Esophagus squamous epithelium (tissue), 5 donors: ENCODE measurements at regions not wholly inside any gene's neighbourhood (a gene's known extent, or its start where the extent isn't known, plus 50 kb on each side); places are given as distances from the start of the nearest gene placed in this dataset.

ENCODE experiments used
- DNase-seq: peaks from one replicate; lab custom pipeline; 2025; lab: John Stamatoyannopoulos, UW
- H3K27ac ChIP-seq, 4 donors: fragments of 200-600 bp; sonication (generic); one replicate each; pipeline ENCODE4 v1.5.1; 2016 to 2019; ENCODE audit warnings: mild to moderate bottlenecking in 1 of 4
- H3K27me3 ChIP-seq, 4 donors: fragments of 200-600 bp; sonication (generic); 1 replicate in 3 of 4; 2 replicates in 1 of 4; pipeline versions ENCODE4 v1.5.1 to v1.6.0; 2017 to 2021; ENCODE audit warnings: antibody characterized with exemption in 1 of 4
- H3K36me3 ChIP-seq, 3 donors: fragments of 200-600 bp; sonication (generic); one replicate each; pipeline ENCODE4 v1.5.1; 2016 to 2019
- H3K4me1 ChIP-seq, 3 donors: fragments of 200-600 bp; sonication (generic); one replicate each; pipeline ENCODE4 v1.5.1; 2017 to 2019
- H3K4me3 ChIP-seq, 4 donors: fragments of 200-600 bp; sonication (generic); 1 replicate in 3 of 4; 2 replicates in 1 of 4; pipeline ENCODE4 v1.5.1; 2016 to 2019; ENCODE audit warnings: mild to moderate bottlenecking in 2 of 4, moderate library complexity in 1 of 4
- H3K9me3 ChIP-seq, 3 donors: fragments of 200-600 bp; sonication (generic); one replicate each; pipeline ENCODE4 v1.5.1; 2016 to 2019
- POLR2A ChIP-seq, 4 donors: fragments of 450-650 bp; IDR thresholded peaks; one replicate each; pipeline ENCODE4 v1.6.1; 2017; ENCODE audit warnings: antibody characterized with exemption in 4 of 4, mild to moderate bottlenecking in 4 of 4, moderate library complexity in 3 of 4
- WGBS, 2 donors: methylation state at CpG; one replicate each; pipeline ENCODE4 v1.1.5; 2018; 5-methylcytosine and 5-hydroxymethylcytosine counted together
- intact Hi-C: fragments of 100-400 bp; cut with DNase I; formaldehyde crosslinking; loops from one replicate; pipeline ENCODE4 v1.15.0; 2022
- TF ChIP-seq, protein P1 (sequence below), 6 experiments: fragments of 450-650 bp in 4 of 6; fragments of 200-600 bp in 2 of 6; sonication (generic) in 2 of 6; IDR thresholded peaks; one replicate each; pipeline ENCODE4 v1.5.1; 2016 to 2019; ENCODE audit warnings: antibody characterized with exemption in 6 of 6, mild to moderate bottlenecking in 4 of 6, moderate library complexity in 4 of 6
- donor health status: DM: yes; HTN: yes; CAD: no.

DNA sequence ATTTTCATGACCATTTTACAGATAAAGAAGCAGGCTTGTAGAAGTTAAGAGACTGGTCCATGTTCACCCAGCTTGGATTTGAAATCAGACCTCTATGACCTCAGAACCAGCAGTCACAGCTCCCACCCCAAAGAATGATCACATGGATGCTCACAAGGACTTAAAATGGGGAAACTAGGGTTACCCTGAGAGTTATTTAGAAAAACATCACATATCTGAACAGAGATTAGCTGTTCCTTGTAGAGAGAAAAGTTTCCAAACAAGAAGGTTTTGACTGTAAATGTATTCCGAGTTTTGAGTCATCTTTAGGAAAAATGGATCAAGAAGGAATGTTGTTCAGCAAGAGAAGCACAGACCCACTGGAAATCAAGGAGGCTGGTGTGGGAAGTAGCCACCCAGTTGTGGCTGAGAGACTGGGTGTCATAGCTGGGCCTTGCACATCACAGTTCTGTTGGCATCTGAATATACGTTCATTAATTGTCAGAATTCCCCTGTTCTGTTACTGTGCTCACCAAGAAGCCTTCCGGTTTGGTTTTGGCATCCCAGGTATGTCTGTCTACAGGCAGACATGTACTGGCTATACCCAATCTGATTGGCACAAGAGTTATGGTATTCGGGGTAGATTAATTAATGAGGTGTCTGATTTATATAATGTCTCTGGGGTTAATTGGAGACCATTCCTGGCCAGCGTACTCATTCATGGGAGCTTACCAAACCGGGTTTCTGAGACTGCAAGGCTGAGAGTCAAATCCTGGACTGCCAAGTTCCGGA is 371.8 kb upstream of the SLC14A2 start:
- Histone ChIP-seq H3K4me1 (peaks cover 0 to 27% (median 8%) of the 10 kb centered on the region in 3 donors), H3K27ac (peak overlapping the region in 2 of 4 donors; percentile 51 to 66), H3K27me3 (no peaks in the 10 kb centered on the region), H3K36me3 (no peaks in the 10 kb centered on the region), H3K9me3 (no peaks in the 10 kb centered on the region), H3K4me3 (no peak overlapping the region)
- intact Hi-C loops: no loop called here
- DNase-seq: no peak
- TF ChIP-seq, protein P1, sequence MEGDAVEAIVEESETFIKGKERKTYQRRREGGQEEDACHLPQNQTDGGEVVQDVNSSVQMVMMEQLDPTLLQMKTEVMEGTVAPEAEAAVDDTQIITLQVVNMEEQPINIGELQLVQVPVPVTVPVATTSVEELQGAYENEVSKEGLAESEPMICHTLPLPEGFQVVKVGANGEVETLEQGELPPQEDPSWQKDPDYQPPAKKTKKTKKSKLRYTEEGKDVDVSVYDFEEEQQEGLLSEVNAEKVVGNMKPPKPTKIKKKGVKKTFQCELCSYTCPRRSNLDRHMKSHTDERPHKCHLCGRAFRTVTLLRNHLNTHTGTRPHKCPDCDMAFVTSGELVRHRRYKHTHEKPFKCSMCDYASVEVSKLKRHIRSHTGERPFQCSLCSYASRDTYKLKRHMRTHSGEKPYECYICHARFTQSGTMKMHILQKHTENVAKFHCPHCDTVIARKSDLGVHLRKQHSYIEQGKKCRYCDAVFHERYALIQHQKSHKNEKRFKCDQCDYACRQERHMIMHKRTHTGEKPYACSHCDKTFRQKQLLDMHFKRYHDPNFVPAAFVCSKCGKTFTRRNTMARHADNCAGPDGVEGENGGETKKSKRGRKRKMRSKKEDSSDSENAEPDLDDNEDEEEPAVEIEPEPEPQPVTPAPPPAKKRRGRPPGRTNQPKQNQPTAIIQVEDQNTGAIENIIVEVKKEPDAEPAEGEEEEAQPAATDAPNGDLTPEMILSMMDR (IDR thresholded peaks at IDR 0.05): no peak
- no peak for TF ChIP-seq POLR2A (IDR thresholded peaks at IDR 0.05)
- WGBS, 2 donors: 41 to 45% methylated on average over 6 to 7 of the region's 7 CpGs

DNA sequence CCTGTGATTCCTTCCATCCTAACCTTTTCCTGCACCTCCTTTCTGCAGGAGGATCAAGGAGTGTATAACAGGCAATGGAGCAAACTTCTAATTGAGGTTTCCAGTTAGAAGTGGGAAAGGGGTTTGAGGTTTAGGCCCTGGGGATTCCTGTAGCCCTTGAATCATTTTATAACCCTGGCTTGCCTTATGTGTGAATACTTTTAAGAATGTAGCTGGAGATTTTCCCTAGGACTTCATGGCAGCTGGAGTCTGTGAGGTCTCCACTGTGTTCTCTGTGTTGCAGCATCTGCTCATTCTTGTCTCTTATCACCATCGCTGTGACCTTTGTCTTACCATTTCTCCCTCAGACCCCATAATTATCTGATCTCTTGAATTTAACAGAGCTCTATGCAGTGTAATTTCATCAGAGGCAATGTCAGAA is 370.2 kb upstream of the SLC14A2 start:
- Histone ChIP-seq H3K4me1 (peaks cover 0 to 40% (median 18%) of the 10 kb centered on the region in 3 donors), H3K27me3 (no peaks in the 10 kb centered on the region), H3K36me3 (no peaks in the 10 kb centered on the region), H3K27ac (no peak overlapping the region), H3K4me3 (no peak overlapping the region), H3K9me3 (no peaks in the 10 kb centered on the region)
- DNase-seq: no peak
- intact Hi-C loops: no loop called here
- 85 to 100% methylated on average over 1 of the region's 1 CpG for WGBS, 2 donors
- TF ChIP-seq, protein P1 (IDR thresholded peaks at IDR 0.05): no peak
- TF ChIP-seq POLR2A (IDR thresholded peaks at IDR 0.05): no peak

DNA sequence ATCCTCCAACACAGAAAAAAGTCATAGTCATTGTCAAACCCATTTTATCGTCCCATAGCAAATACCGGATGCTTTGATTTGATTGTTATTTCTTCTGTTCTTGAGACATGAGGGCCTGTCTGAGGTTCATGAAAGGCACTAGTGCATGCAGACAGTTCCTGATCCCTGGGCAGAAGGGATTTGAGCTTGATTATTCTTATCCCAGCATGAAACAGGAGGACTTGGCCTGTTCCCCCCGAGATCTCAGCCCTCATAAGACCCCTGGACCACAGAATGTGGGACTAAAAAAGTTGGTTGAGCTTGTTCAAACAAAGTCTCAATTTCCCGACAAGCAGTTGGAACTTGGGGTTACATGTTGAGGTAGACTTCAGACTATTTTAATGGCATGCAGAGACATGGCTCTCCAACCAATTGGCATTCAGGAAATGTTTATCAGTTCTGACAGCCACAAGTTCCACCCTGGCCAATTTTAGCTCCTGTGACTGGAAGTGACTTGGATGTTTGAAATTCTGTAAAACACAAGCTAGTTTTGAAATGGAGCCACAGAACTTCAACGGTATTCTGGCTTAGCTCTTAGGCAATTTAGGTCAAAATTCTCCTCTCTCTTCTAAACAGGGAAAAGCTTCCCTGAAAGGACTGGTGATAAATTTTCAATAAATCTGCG is 366.9 kb upstream of the SLC14A2 start:
- H3K27me3 ChIP-seq: no peaks in the 10 kb centered on the region
- peaks cover 0 to 40% (median 18%) of the 10 kb centered on the region in 3 donors for H3K4me1 ChIP-seq
- DNase-seq: no peak
- TF ChIP-seq POLR2A (IDR thresholded peaks at IDR 0.05): no peak
- TF ChIP-seq, protein P1 (IDR thresholded peaks at IDR 0.05): no peak
- WGBS, 2 donors: 34 to 36% methylated on average over 6 of the region's 6 CpGs
- no peaks in the 10 kb centered on the region for H3K9me3 ChIP-seq
- no peaks in the 10 kb centered on the region for H3K36me3 ChIP-seq
- H3K27ac ChIP-seq: peak overlapping the region; percentile 20 to 86 (median 74)
- H3K4me3 ChIP-seq: no peak overlapping the region
- intact Hi-C loops: no loop called here

DNA sequence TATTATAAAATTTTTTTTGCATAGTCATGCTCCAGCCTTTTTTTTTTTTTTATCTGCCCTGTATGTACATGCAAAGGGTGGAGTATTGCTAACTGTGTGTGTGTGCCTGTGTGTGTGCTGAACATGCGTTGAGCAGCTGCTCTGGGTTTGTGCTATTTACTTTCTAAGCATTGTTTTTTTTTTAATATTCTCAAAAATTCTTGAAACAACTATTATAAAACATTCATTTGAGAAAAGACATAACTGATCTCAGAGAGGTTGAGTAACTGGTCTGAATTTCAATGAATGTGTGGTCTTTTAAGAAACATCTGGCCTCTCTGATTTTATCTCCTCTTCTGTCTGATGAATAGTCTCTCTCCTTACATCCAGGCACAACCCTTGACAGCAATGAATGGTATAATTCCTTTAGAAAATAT is 366.0 kb upstream of the SLC14A2 start:
- Histone ChIP-seq H3K4me1 (peaks cover 0 to 42% (median 22%) of the 10 kb centered on the region in 3 donors), H3K36me3 (no peaks in the 10 kb centered on the region), H3K27ac (peak overlapping the region; percentile 20 to 81 (median 73)), H3K9me3 (no peaks in the 10 kb centered on the region), H3K4me3 (no peak overlapping the region), H3K27me3 (no peaks in the 10 kb centered on the region)
- 64 to 70% methylated on average over 1 of the region's 1 CpG for WGBS, 2 donors
- DNase-seq: no peak
- TF ChIP-seq, protein P1 (IDR thresholded peaks at IDR 0.05): no peak
- intact Hi-C loops: no loop called here

DNA sequence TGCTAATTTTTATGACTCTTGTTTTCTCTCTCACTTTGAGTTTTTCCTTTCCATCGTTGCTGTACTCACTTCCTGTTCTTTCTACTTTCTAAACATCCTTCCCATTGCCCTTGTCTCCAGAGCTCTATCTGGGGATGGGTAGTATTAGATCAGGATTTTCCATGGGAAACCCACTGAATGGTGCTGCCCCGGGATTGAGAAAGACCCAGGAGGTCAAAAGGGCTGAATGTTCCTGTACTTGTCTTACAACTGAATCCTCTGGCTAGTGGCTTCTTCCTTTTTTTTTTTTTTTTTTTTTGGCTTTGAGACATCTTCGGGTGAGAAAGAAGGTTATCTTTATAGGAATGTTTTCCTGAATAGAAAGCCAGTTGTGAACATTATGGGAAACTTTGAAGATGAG is 364.8 kb upstream of the SLC14A2 start:
- no peaks in the 10 kb centered on the region for H3K9me3 ChIP-seq
- no peak overlapping the region for H3K4me3 ChIP-seq
- no peaks in the 10 kb centered on the region for H3K27me3 ChIP-seq
- H3K27ac ChIP-seq: peak overlapping the region in 1 of 4 donors; percentile 81
- TF ChIP-seq, protein P1 (IDR thresholded peaks at IDR 0.05): no peak
- no peaks in the 10 kb centered on the region for H3K36me3 ChIP-seq
- DNase-seq: no peak
- peaks cover 0 to 54% (median 24%) of the 10 kb centered on the region in 3 donors for H3K4me1 ChIP-seq
- WGBS, 2 donors: 38 to 40% methylated on average over 3 of the region's 3 CpGs
- intact Hi-C loops: no loop called here
